Stomach (tissue), 8 donors: ENCODE measurements at regions not wholly inside any gene's neighbourhood (a gene's known extent, or its start where the extent isn't known, plus 50 kb on each side); places are given as distances from the start of the nearest gene placed in this dataset.

Source experiments
- DNase-seq, 2 donors: peaks; one replicate each; pipeline versions ENCODE4 v3.0.0 to v3.0.0-alpha.2; 2013 to 2019
- H3K27ac ChIP-seq, 5 donors: fragments of 200-600 bp in 4 of 5; sonication (generic) in 4 of 5; one replicate each; pipeline ENCODE4 v1.5.1; 2013 to 2019; ENCODE audit warnings: mild to moderate bottlenecking in 1 of 5, moderate library complexity in 1 of 5
- H3K27me3 ChIP-seq, 3 donors: fragments of 200-600 bp; sonication (generic); one replicate each; pipeline ENCODE4 v1.5.1; 2017 to 2019; ENCODE audit warnings: mixed run types in 1 of 3
- H3K36me3 ChIP-seq, 4 donors: fragments of 200-600 bp; sonication (generic); 1 replicate in 3 of 4; 2 replicates in 1 of 4; pipeline ENCODE4 v1.5.1; 2016 to 2019
- H3K4me1 ChIP-seq, 4 donors: fragments of 200-600 bp; sonication (generic); one replicate each; pipeline ENCODE4 v1.5.1; 2016 to 2019
- H3K4me3 ChIP-seq, 4 donors: fragments of 200-600 bp; sonication (generic) in 3 of 4; one replicate each; pipeline ENCODE4 v1.5.1; 2016 to 2019; ENCODE audit warnings: mild to moderate bottlenecking in 1 of 4
- H3K9me3 ChIP-seq, 4 donors: fragments of 200-600 bp; sonication (generic); one replicate each; pipeline ENCODE4 v1.5.1; 2016 to 2019
- CTCF ChIP-seq, 7 experiments: fragments of 450-650 bp in 4 of 7; fragments of 200-600 bp in 3 of 7; sonication (generic) in 3 of 7; IDR thresholded peaks; one replicate each; pipeline ENCODE4 v1.5.1; 2016 to 2019; ENCODE audit warnings: antibody characterized with exemption in 7 of 7, control low read depth in 2 of 7, mild to moderate bottlenecking in 1 of 7
- EP300 ChIP-seq: sonication (generic); formaldehyde crosslinking; IDR thresholded peaks from one replicate; pipeline ENCODE4 v1.6.1; 2017; ENCODE audit warnings: antibody characterized with exemption
- POLR2A ChIP-seq, 4 donors: fragments of 450-650 bp; IDR thresholded peaks; one replicate each; pipeline ENCODE4 v1.6.1; 2016; ENCODE audit warnings: antibody characterized with exemption in 4 of 4, control low read depth in 2 of 4, mild to moderate bottlenecking in 1 of 4, moderate library complexity in 1 of 4
- POLR2AphosphoS5 ChIP-seq, 3 donors: sonication (generic); formaldehyde crosslinking; IDR thresholded peaks; one replicate each; pipeline ENCODE4 v1.6.1; 2016; ENCODE audit warnings: antibody characterized with exemption in 3 of 3
- WGBS, 5 donors: extraction: QIAGEN DNeasy Blood & Tissue Kit in 3 of 5; methylation state at CpG; one replicate each; pipeline versions ENCODE4 v1.1.5 to v1.1.7; 2013 to 2018; 5-methylcytosine and 5-hydroxymethylcytosine counted together
- intact Hi-C: fragments of 100-400 bp; cut with DNase I; formaldehyde crosslinking; loops from one replicate; pipeline ENCODE4 v1.15.1; 2023; ENCODE audit warnings: low total_unique reads
- donor health status: healthy with polysubstance abuse.
- donor health status: Bipolar disorder and iron deficiency.
- donor health status: healthy.

GRCh38 chr15:52997123-52997522 is 207.0 kb upstream of the ONECUT1 start:
- Histone ChIP-seq H3K9me3 (peaks cover 0 to 27% (median 11%) of the 10 kb centered on the region in 4 donors), H3K27ac (no peak overlapping the region), H3K36me3 (no peaks in the 10 kb centered on the region), H3K27me3 (no peaks in the 10 kb centered on the region), H3K4me3 (no peak overlapping the region), H3K4me1 (no peaks in the 10 kb centered on the region)
- DNase-seq, result no peak
- intact Hi-C loops, result no loop called here
- TF ChIP-seq POLR2A (IDR thresholded peaks at IDR 0.05) (no peak), CTCF (IDR thresholded peaks at IDR 0.05) (no peak), POLR2AphosphoS5 (IDR thresholded peaks at IDR 0.05) (no peak), EP300 (no peak)

DNA sequence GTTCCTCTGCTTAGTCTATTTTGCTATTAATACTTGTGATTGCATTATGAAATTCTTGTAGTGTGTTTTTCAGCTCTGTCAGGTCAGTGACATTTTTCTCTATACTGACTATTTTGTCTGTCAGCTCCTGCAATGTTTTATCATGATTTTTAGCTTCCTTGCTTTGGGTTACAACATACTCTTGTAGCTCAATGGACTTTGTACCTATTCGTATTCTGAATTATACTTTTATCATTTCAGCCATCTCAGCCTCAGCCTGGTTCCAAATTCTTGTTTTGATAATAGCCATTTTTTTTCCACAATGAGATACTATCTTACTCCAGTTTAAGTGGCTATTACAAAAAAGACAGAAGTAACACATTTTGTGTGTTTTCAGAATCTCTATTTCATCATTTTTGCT is 204.2 kb upstream of the ONECUT1 start:
- Histone ChIP-seq H3K4me3 (no peak overlapping the region), H3K4me1 (no peaks in the 10 kb centered on the region), H3K27ac (no peak overlapping the region), H3K36me3 (no peaks in the 10 kb centered on the region), H3K27me3 (no peaks in the 10 kb centered on the region), H3K9me3 (peaks cover 0 to 27% (median 13%) of the 10 kb centered on the region in 4 donors)
- DNase-seq, result no peak
- TF ChIP-seq POLR2AphosphoS5 (IDR thresholded peaks at IDR 0.05), result no peak
- WGBS, 5 donors, result 64 to 82% (median 73%) methylated on average over 1 of the region's 1 CpG
- intact Hi-C loops, result no loop called here

DNA sequence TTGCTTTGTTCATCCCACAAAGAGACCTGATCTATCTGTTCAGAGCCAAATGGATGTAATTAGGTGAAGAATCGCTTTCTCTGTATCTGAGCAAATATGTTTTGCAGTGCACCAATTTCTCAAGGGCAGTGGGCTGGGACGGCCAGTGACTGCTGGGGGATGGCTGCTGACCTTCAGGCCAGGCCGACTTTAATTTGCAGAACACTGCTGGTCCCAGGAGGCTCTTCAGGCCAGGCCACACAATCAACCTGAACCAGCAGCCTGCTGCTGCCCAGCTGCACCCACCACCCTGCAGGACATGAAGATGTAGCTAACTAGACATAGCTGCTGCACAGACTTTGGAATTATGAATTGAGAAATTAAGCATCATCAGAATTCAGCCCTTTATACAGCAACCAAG is 194.4 kb upstream of the ONECUT1 start:
- TF ChIP-seq POLR2AphosphoS5 (IDR thresholded peaks at IDR 0.05) (no peak), CTCF (IDR thresholded peaks at IDR 0.05) (no peak), EP300 (no peak), POLR2A (IDR thresholded peaks at IDR 0.05) (no peak)
- Histone ChIP-seq H3K27me3 (no peaks in the 10 kb centered on the region), H3K9me3 (peaks cover 0 to 3% (median 0%) of the 10 kb centered on the region in 4 donors), H3K36me3 (no peaks in the 10 kb centered on the region), H3K27ac (no peak overlapping the region), H3K4me1 (no peaks in the 10 kb centered on the region), H3K4me3 (no peak overlapping the region)
- intact Hi-C loops, result no loop called here
- 63 to 72% (median 70%) methylated on average over 3 of the region's 3 CpGs for WGBS, 5 donors
- no peak for DNase-seq

DNA sequence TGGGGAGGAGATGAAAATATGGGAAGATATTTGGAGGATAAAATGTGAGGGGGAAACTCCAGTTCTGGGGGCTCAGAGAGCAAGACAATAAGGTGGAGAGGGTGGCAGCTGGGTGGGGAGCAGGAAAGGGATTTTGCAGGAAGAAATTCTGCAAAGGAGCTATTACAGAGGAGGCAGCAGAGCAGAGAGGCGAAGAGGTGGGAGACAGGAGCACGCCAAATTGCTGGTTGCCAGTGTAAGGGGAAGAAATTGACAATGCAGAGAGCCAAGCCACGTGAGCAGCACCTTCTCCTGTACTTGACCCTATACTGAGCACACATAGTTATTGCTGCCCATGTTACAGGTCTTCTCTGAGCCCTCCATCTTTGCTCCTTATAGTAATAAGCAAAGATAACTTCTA is 190.3 kb upstream of the ONECUT1 start:
- DNase-seq, result no peak
- WGBS, 5 donors, result 53 to 72% (median 62%) methylated on average over 3 of the region's 3 CpGs
- intact Hi-C loops, result no loop called here
- no peaks in the 10 kb centered on the region for H3K36me3 ChIP-seq
- H3K4me1 ChIP-seq, result no peaks in the 10 kb centered on the region
- H3K9me3 ChIP-seq, result no peaks in the 10 kb centered on the region
- no peak overlapping the region for H3K4me3 ChIP-seq
- TF ChIP-seq POLR2AphosphoS5 (IDR thresholded peaks at IDR 0.05) (no peak), EP300 (no peak), POLR2A (IDR thresholded peaks at IDR 0.05) (no peak), CTCF (IDR thresholded peaks at IDR 0.05) (no peak)
- no peak overlapping the region for H3K27ac ChIP-seq
- H3K27me3 ChIP-seq, result no peaks in the 10 kb centered on the region

DNA sequence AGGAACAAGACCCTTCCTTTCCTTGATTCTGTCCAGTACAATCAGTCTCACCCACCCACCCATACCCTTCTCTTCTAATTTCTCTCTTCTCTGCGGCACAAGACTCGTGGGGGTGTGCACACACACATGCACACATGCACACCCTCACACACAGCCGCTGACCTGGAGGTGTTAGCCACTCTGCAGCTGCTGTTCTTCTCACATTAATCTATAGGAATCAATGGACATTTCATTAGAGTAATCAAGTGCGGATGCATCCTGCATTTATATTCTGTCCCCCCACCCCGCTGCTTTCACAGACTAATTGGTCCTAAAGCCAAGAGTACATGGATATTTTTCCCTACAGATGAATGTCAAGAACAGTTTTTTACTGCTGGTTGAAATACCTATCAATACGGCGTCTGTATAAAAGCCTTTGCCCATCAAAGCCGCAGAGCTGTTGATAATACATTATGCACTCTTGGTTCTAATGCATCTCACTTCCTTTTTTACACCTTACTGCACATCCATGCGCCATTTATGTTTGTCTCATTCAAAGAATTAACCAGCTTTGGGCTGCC is 186.5 kb upstream of the ONECUT1 start:
- H3K27ac ChIP-seq, result no peak overlapping the region
- 80 to 86% (median 85%) methylated on average over 9 of the region's 9 CpGs for WGBS, 5 donors
- H3K27me3 ChIP-seq, result no peaks in the 10 kb centered on the region
- no peaks in the 10 kb centered on the region for H3K9me3 ChIP-seq
- DNase-seq, result peak in 1 of 2 donors; percentile 15
- intact Hi-C loops, result no loop called here
- no peak for TF ChIP-seq EP300
- no peak for TF ChIP-seq POLR2AphosphoS5 (IDR thresholded peaks at IDR 0.05)
- TF ChIP-seq CTCF (IDR thresholded peaks at IDR 0.05), result no peak
- no peak for TF ChIP-seq POLR2A (IDR thresholded peaks at IDR 0.05)
- no peaks in the 10 kb centered on the region for H3K36me3 ChIP-seq
- no peak overlapping the region for H3K4me3 ChIP-seq
- H3K4me1 ChIP-seq, result no peaks in the 10 kb centered on the region
